NCI-H82 (cell line): ENCODE measurements at regions not wholly inside any gene's neighbourhood (a gene's known extent, or its start where the extent isn't known, plus 50 kb on each side); places are given as distances from the start of the nearest gene placed in this dataset.

ENCODE experiments used
- DNase-seq: peaks from one replicate; lab custom pipeline; 2025; lab: John Stamatoyannopoulos, UW

- DNase-seq: no peak
Measured at GRCh38 chr22:47596176-47596690, 833.8 kb downstream of the TBC1D22A start.

GRCh38 chr22:47594836-47595521, 832.5 kb downstream of the TBC1D22A start:
- no peak for DNase-seq

GRCh38 chr22:47593911-47594311, 831.5 kb downstream of the TBC1D22A start:
- DNase-seq: no peak

GRCh38 chr22:47593291-47593690, 830.8 kb downstream of the TBC1D22A start:
- DNase-seq: no peak

GRCh38 chr22:47592791-47593190, 830.3 kb downstream of the TBC1D22A start:
- DNase-seq: no peak

- DNase-seq: peak; percentile 15
Measured at GRCh38 chr22:47591709-47592108, 829.3 kb downstream of the TBC1D22A start.

GRCh38 chr22:47591016-47591415, 828.6 kb downstream of the TBC1D22A start:
- no peak for DNase-seq

GRCh38 chr22:47589271-47590250, 827.1 kb downstream of the TBC1D22A start:
- DNase-seq: no peak

- DNase-seq: no peak
Measured at GRCh38 chr22:47588578-47588960, 826.1 kb downstream of the TBC1D22A start.

- DNase-seq: no peak
Measured at GRCh38 chr22:47587861-47588577, 825.6 kb downstream of the TBC1D22A start.

- no peak for DNase-seq
Measured at GRCh38 chr22:47587361-47587760, 824.9 kb downstream of the TBC1D22A start.

DNA sequence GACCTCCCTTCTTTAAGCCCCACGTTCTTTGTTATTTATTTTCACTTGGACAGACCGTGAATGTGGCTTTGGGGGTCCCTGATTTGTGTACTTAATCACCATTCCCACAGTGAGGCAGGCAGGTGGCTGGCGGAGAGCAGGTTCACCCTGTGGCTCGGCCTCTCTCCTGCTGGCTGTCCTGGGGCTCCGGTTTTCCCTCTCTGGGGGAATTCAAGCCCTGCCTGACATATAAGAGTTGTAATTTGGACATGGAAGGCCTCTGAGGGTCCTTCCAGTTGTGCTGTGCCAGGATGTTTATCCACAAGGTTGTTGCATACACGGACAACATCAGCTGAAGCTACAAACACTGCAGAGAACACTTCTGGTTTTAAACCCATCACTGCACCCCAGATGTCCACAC, 824.5 kb downstream of the TBC1D22A start:
- DNase-seq: no peak

- no peak for DNase-seq
Measured at GRCh38 chr22:47586038-47586437, 823.6 kb downstream of the TBC1D22A start.

DNA sequence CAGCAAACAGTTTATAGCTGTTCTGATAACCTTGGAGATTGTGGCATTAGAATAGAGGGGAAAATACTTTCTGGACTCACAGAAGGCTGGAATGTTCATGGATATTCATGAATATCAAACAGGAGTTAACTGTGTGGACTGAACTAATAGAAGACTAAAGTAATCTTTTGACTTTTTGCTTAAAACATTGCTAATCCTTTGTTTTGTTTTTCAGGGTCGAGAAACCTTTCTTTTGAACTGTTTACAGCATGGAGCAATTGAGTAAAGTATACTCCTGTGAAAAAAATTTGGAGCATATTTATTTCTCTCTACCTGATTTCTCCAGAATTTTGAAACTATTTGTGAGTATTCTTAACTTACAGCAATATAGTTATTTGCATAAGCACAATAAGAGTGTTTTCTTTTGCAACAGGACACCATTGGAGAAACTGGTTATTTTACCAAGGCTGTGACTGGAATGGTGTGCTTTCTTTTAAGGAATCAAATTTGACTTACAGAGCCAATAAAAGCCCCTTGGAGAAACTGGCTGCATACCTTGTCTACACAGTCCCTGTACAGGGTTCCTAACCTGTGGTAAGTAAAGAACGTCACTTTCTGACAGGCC, 821.6 kb downstream of the TBC1D22A start:
- no peak for DNase-seq

DNA sequence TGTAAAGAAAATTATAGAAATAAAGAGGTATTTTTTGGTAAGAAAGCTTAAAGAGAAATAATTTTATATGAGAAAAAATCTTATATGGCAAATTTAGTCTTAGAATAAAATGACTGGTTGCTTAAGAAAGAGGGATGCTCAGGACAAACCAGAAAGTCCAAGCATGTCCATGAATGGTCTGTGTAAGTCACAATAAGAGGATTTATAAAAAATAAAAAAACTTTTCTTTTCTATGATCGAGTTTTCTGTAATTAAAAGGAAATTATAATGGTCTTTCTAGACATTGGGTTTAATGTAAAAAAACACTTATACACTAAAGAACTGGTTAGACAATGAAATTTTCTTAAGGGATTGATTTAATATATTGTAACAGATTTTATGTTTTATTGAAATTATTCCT, 819.6 kb downstream of the TBC1D22A start:
- no peak for DNase-seq

DNA sequence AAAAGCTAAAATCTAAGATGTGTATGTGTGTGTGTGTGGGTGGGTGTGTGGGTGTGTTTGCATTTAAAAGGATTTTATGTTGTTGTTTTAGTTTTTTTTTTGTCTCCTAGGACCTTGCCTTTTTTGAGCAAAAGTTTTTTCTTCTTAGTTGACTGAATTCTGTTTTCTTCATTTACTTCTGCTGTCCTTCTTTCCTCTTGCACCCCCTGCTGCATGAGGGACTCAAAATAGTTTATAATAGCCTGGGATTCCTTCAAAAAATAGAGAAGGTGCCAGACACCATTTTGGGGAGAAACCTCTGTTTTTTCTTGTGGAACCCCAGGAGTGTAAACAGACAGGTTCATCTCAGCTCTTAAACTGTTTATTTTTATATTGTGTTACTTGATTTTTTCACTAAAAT, 817.7 kb downstream of the TBC1D22A start:
- no peak for DNase-seq

GRCh38 chr22:47576908-47577307, 814.5 kb downstream of the TBC1D22A start:
- no peak for DNase-seq

DNA sequence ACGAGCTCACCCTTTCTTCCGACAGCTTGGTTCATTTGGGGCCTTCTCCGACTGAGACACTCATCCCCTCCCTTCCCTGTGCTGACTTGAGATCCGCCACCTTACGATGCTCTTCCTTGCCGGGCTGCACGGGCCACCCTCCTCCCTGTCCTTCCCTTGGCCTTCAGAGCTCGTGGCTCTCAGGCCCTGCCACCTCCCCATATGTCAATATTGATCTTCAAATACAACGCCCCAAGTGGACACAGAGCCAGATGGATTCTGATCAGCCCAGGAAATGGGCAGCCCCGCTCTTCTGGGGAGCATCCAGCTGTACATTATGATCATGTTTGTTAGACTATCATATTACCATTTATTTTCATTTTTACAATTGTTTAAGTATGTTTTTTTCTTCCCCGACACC, 812.8 kb downstream of the TBC1D22A start:
- no peak for DNase-seq

DNA sequence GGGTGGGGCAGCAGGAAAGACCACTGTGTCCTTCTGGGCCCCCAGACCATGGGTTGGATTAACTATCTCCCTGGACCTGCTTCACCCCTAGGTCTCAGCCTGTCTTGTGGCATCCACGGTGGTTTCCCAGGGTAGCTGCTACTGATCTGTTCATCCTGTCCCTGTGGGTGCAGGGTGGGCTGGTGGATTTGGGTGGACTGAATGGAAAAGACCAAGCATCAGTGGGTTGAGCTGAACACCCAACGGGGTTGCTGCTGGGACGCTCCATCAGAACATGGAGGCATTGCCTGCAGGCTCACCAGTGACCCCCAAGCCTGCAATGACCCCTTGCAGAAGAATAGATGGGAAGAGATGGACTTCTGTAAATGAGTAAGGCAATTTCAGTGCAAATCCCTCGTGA, 812.1 kb downstream of the TBC1D22A start:
- DNase-seq: no peak

GRCh38 chr22:47573141-47573540, 810.7 kb downstream of the TBC1D22A start:
- DNase-seq: no peak

DNA sequence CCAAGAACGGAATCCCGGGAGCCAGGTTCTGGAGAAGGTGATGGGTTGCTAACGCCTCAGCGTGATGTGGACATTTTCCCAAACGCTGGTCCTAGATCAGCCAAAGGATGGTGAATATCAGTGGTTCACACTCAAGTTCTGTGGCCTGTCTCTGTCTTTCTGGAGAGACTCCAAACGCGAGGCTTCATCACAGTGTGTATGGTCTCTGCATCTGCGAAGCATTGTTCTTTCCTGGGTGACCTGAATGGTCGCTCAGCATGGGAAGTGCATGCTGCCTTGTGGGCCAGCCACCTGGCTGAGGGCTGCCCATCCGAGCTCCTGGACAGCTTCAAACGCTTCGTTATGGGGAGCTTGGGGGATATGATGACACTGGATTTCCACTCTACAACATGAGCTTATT, 810.0 kb downstream of the TBC1D22A start:
- DNase-seq: no peak

DNA sequence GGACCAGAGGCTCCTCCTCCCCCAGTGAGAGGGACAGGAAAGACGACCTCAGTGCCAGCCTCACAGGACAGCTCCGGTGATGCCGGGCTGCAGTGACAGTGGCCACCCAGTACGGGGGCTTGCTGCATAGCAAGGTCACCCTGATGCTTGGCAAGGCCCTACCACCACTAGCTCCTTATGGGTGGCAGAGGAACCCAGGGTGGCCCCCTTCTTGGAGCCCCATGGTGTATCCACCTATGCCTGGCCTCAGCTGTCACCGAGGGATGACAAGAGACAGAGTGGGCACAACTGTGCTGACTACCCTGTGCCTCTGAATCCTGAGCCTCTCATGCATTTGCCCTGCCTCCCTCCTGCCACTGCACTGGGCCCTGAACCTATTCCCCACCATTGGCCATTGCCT, 809.2 kb downstream of the TBC1D22A start:
- DNase-seq: no peak
